PFSK-1 (cell line): ENCODE measurements at regions not wholly inside any gene's neighbourhood (a gene's known extent, or its start where the extent isn't known, plus 50 kb on each side); places are given as distances from the start of the nearest gene placed in this dataset.

Source experiments
- FOXP2 ChIP-seq: optimal IDR thresholded peaks from 2 replicates; pipeline ENCODE3; 2011; ENCODE audit warnings: borderline replicate concordance, control low read depth, inconsistent platforms; ENCODE audit not compliant: insufficient read depth; ENCODE audit errors: extremely low read length, extremely low read depth
- POLR2AphosphoS5 ChIP-seq: IDR thresholded peaks from 2 replicates; pipeline ENCODE4 v1.6.1; 2012; ENCODE audit warnings: low read depth, mild to moderate bottlenecking, control low read depth, low read length, moderate library complexity
- TAF1 ChIP-seq: IDR thresholded peaks from 2 replicates; pipeline ENCODE4 v1.6.1; 2012; ENCODE audit warnings: low read length, control low read depth, borderline replicate concordance; ENCODE audit not compliant: insufficient read depth
- TF ChIP-seq, protein P1 (sequence below), 2 experiments: IDR thresholded peaks; 2 replicates each; pipeline versions ENCODE4 v1.6.1 to v1.8.0; 2011 to 2012; ENCODE audit warnings: low read depth in 2 of 2, low read length in 2 of 2, control low read depth in 1 of 2, inconsistent platforms in 1 of 2, mild to moderate bottlenecking in 1 of 2, moderate library complexity in 1 of 2; ENCODE audit not compliant: insufficient read depth in 1 of 2

DNA sequence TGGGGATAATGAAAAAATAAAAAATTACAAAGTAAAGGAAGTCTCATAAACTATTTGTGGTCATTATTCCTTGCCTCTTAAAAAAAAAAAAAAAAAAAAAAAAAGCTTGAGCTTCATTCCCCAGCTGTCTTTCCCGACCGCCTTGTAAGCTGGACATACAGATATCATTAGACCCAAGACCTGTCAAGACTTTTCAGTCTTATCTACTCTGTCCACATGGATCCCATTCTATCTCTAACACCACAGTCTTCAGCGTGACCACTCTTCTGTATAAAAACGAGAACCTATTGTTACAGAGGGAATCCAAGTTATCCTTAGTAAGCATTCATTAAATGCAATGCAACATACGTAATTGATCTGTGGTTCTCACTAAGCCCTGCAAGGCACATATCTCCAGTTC, 423.5 kb downstream of the MEI4 start:
- TF ChIP-seq POLR2AphosphoS5 (no peak), FOXP2 (no peak), TAF1 (no peak)
- TF ChIP-seq, protein P1, sequence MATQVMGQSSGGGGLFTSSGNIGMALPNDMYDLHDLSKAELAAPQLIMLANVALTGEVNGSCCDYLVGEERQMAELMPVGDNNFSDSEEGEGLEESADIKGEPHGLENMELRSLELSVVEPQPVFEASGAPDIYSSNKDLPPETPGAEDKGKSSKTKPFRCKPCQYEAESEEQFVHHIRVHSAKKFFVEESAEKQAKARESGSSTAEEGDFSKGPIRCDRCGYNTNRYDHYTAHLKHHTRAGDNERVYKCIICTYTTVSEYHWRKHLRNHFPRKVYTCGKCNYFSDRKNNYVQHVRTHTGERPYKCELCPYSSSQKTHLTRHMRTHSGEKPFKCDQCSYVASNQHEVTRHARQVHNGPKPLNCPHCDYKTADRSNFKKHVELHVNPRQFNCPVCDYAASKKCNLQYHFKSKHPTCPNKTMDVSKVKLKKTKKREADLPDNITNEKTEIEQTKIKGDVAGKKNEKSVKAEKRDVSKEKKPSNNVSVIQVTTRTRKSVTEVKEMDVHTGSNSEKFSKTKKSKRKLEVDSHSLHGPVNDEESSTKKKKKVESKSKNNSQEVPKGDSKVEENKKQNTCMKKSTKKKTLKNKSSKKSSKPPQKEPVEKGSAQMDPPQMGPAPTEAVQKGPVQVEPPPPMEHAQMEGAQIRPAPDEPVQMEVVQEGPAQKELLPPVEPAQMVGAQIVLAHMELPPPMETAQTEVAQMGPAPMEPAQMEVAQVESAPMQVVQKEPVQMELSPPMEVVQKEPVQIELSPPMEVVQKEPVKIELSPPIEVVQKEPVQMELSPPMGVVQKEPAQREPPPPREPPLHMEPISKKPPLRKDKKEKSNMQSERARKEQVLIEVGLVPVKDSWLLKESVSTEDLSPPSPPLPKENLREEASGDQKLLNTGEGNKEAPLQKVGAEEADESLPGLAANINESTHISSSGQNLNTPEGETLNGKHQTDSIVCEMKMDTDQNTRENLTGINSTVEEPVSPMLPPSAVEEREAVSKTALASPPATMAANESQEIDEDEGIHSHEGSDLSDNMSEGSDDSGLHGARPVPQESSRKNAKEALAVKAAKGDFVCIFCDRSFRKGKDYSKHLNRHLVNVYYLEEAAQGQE (IDR thresholded peaks at IDR 0.05; ENCODE audit: insufficient read depth in 1 of 2, low read depth in 2 of 2, low read length in 2 of 2) = no peak
